NCI-H82 treated with DMSO at 0.1 percent for 48 hours (cell line): ENCODE measurements at regions not wholly inside any gene's neighbourhood (a gene's known extent, or its start where the extent isn't known, plus 50 kb on each side); places are given as distances from the start of the nearest gene placed in this dataset.
"Not testable (repeated sequence)": the region's sequence is repeated elsewhere in the genome, so short reads cannot be mapped to it uniquely, and the experiment has no call there.

ENCODE experiments used
- DNase-seq: peaks from one replicate; lab custom pipeline; 2025; ENCODE audit not compliant: unreplicated experiment; lab: John Stamatoyannopoulos, UW

DNA sequence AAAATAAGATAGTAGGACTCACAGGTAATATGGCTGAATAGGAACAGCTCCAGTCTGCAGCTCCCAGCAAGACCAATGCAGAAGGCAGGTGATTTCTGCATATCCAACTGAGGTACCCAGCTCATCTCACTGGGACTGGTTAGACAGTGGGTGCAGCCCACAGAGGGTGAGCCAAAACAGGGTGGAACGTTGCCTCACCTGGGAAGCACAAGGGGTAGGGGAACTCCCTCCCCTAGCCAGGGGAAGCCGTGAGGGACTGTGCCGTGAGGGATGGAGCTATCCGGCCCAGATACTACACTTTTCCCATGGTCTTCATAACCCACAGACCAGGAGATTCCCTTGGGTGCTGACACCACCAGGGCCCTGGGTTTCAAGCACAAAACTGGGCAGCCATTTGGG, 114.8 kb upstream of the GNAI1 start:
- not testable (repeated sequence) for DNase-seq

GRCh38 chr7:80018941-80019808, 115.5 kb upstream of the GNAI1 start:
- peak; percentile 70 for DNase-seq

- DNase-seq, result peak; percentile 1
Measured at GRCh38 chr7:80017101-80017698, 117.4 kb upstream of the GNAI1 start.

DNA sequence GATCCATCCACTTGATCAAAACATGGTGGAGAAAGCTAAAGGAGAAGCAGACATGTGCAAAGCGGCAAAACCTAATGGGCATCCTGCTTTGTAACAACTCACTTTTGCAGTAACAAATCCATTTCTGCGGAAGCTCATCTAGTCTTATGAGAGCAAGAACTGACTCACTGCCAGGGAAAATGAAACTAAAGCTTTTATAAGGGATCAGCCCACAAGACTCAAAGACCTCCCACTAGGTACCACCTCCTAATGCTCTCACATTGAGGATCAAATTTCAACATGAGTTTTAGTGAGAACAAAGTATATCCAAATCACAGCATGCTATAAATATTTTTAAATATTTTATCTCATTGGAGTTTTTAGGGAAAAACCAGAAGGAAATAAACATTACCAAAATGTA, 120.1 kb upstream of the GNAI1 start:
- DNase-seq, result no peak

- no peak for DNase-seq
Measured at GRCh38 chr7:80008039-80008438, 126.6 kb upstream of the GNAI1 start.

DNA sequence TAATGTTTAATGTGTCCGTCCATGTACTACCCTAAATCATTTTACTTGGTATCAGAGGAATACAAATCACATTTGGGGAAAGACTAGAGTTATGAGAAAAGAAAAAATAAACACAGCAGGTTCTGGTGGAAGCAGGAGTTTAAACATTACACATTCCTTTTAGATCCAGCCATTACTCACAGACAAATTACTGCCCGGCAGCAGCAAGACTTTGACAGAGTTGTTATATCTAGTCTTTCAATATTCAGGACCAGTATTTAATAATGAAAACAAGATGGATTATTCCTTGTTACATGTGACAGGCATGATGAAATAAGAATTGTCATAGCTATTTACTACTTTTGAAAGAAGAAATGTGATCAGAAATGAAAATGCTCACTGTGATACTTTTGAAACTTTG, 131.8 kb upstream of the GNAI1 start:
- no peak for DNase-seq

DNA sequence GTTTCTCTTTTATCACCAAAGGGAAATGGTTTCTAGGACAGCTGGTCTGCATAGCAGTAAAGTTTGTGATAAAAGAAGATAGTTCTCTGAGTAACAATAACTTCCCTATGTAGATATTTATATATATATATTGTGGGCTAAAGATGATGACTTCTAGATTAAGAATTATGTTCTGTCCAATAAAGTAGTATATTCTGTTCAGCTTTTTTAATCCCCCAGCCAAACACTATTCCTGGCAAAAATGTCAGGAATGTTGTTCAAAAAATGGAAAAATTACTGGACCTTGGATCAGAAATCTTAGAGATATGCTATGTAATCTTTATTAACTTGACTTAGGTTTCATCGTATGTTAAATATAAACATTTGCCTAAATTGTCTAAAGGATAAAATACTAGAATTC, 136.3 kb upstream of the GNAI1 start:
- DNase-seq, result no peak

- no peak for DNase-seq
Measured at GRCh38 chr7:79997345-79997744, 137.3 kb upstream of the GNAI1 start.

DNA sequence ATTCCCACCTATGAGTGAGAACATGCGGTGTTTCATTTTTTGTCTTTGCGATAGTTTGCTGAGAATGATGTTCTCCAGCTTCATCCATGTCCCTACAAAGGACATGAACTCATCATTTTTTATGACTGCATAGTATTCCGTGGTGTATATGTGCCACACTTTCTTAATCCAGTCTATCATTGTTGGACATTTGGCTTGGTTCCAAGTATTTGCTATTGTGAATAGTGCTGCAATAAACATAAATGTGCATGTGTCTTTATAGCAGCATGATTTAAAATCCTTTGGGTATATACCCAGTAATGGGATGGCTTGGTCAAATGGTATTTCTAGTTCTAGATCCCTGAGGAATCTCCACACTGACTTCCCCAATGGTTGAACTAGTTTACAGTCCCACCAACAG, 138.9 kb upstream of the GNAI1 start:
- DNase-seq, result not testable (repeated sequence)

DNA sequence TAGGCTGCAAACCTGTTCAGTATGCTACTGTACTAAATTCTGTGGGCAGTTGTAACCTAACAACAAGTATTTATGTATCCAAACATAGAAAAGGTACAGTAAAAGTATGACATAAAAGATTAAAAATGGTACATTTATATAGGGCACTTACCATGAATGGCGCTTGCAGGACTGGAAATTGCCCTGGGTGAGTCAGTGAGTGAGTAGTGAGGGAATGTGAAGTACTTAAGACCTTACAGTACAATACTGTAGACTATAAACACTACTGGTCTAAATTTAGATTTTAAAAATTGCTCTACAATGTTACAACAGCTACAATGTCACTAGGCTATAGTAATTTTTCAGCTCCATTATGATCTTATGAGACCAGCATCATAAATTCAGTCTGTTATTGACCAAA, 146.0 kb upstream of the GNAI1 start:
- DNase-seq, result no peak

DNA sequence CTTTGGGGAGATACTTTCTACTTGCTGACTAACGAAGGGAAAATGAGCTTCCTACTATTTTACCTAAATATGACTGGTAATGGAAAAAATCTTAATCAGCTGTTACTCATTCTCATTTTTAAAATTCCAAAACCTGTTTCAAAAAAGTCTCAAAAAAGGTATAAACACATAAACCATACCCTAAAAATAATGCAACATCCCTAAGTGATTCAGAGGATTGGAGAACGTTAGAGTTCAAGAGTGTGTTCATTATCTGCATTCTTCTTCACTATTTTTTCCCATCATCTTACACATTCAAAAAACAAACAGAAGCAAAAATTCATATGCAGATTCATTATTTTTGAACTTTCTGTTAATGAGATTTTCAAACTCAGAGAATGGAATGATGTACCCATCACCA, 150.4 kb upstream of the GNAI1 start:
- DNase-seq, result no peak

DNA sequence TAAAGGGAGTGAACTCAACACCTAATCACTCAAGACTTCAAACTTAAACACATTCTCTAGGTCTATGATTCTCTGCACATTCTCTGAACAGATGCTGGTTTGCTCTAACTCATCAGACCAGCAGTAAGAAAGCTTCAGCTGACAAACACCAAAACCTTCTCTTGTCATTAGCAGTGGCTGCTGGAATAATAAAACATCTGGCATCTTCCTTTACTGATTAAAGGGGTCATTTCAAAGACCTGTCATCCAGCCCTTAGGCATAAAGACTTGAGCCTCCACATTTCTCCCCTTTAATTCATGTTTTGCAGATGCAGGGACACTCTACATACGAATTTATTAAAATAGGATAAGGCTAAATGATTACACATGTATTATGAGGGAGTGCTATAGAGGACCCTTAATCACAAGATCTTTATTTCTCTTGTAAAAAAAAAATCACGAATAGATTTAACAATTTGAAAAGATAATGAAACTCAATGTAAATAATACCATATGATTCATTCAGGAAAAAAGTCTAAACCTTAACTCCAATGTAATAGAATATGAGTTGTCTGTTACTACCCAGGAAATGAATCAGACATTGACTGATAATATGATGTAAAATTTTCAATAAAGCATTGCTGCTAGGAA, 152.4 kb upstream of the GNAI1 start:
- DNase-seq, result no peak

GRCh38 chr7:79980376-79980775, 154.3 kb upstream of the GNAI1 start:
- no peak for DNase-seq

- no peak for DNase-seq
Measured at GRCh38 chr7:79979437-79979836, 155.2 kb upstream of the GNAI1 start.

DNA sequence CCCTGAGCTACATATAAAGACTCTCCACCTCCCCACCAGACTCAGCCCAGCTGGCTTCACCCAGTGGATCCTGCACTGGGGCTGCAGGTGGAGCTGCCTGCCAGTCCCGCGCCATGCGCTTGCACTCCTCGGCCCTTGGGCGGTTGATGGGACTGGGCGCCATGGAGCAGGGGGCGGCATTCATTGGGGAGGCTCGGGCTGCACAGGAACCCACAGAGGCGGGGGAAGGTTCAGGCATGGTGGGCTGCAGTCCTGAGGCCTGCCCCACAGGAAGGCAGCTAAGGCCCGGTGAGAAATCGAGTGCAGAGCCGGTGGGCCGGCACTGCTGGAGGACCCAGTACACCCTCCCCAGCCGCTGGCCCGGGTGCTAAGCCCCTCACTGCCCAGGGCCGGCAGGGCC, 157.2 kb upstream of the GNAI1 start:
- no peak for DNase-seq

DNA sequence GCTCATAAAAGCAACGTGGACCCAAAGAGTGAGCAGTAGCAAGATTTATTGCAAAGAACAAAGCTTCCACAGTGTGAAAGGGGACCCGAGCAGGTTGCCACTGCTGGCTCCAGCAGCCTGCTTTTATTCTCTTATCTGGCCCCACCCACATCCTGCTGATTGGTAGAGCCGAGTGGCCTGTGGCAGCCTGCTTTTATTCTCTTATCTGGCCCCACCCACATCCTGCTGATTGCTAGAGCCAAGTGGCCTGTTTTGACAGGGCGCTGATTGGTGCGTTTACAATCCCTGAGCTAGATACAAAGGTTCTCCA, 158.0 kb upstream of the GNAI1 start:
- not testable (repeated sequence) for DNase-seq

DNA sequence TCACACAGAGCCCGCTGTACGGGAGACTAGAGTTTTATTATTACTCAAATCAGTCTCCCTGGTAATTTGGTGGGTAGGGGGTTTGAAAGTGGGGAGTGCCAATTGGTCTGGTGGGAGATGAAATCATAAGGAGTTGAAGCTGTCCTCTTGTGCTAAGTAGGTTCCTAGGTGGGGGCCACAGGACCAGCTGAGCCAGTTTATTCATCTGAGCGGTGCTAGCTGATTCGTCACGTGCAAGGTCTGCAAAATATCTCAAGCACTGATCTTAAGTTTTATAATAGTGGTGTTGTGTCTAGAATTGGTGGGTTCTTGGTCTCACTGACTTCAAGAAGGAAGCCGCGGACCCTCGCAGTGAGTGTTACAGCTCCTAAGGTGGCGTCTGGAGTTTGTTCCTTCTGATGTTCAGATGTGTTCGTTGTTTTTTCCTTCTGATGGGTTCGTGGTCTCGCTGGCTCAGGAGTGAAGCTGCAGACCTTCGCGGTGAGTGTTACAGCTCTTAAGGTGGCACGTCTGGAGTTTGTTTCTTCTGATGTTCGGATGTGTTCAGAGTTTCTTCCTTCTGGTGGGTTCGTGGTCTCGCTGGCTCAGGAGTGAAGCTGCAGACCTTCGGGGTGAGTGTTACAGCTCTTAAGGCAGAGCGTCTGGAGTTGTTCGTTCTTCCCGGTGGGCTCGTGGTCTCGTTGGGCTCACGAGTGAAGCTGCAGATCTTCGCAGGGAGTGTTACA, 158.5 kb upstream of the GNAI1 start:
- DNase-seq, result not testable (repeated sequence)

DNA sequence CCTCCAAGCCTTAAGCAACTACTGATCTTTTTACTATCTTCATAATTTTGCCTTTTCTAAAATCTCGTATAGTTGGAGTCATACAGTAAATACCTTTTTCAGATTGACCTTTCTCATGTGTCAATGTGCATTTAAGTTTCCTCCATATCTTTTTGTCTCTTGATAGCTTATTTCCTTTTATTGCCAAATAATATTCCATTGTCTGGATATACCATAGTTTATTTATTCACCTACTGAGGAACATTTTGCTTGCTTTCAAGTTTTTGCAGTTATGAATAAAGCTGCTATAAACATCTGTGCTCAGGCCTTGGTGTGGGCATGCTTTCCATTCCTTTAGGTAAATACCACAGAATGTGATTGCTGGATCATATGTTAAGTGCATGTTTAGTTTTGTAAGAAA, 161.2 kb upstream of the GNAI1 start:
- DNase-seq, result no peak

DNA sequence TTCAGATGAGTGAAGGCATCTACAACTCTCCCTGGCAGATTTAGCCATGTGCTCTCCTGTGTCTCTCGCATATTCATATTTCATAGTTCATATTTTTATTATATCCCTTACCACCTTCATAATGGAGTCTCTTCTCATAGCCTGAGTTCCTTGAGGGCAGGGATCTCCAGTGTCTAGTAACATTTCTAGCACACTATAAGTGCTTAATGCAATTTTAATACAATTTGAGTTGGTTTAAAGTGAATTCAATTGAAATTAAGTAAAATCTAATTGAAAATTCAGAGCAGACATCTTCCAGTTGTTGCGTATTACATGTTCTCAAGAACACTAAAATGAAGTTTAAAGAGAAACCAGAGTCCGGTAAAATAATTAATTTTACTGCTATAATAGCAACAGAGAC, 163.6 kb upstream of the GNAI1 start:
- no peak for DNase-seq

- peak; percentile 98 for DNase-seq
Measured at GRCh38 chr7:79968894-79969293, 165.7 kb upstream of the GNAI1 start.

- peak; percentile 49 for DNase-seq
Measured at GRCh38 chr7:79968077-79968648, 166.5 kb upstream of the GNAI1 start.
